ENCODE measurements at regions not wholly inside any gene's neighbourhood (a gene's known extent, or its start where the extent isn't known, plus 50 kb on each side); places are given as distances from the start of the nearest gene placed in this dataset.

GRCh38 chr2:145007960-145008263 is 488.0 kb upstream of the ZEB2 start:
- TF ChIP-seq CTCF (IDR thresholded peaks at IDR 0.05) (no peak), POLR2A (IDR thresholded peaks at IDR 0.05) (no peak)
